Upper lobe of right lung (tissue), 1 donor: ENCODE measurements at regions not wholly inside any gene's neighbourhood (a gene's known extent, or its start where the extent isn't known, plus 50 kb on each side); places are given as distances from the start of the nearest gene placed in this dataset.

Source experiments
- ATAC-seq: fragments of 200-7000 bp; cut with Tn5 transposase; one replicate; pipeline ENCODE4 v1.9.1; 2020; ENCODE audit warnings: mild to moderate bottlenecking, moderate library complexity
- DNase-seq: peaks from one replicate; pipeline ENCODE4 v3.0.0-alpha.2; 2020
- H3K27ac ChIP-seq: fragments of 200-600 bp; one replicate; pipeline ENCODE4 v1.8.0; 2022
- H3K27me3 ChIP-seq: fragments of 200-600 bp; one replicate; pipeline ENCODE4 v1.8.0; 2022; ENCODE audit warnings: mild to moderate bottlenecking
- H3K36me3 ChIP-seq: fragments of 200-600 bp; one replicate; pipeline ENCODE4 v1.8.0; 2022
- H3K4me1 ChIP-seq: fragments of 200-600 bp; one replicate; pipeline ENCODE4 v1.8.0; 2022
- H3K4me3 ChIP-seq: fragments of 200-600 bp; one replicate; pipeline ENCODE4 v1.8.0; 2022; ENCODE audit warnings: mild to moderate bottlenecking
- H3K9me3 ChIP-seq: fragments of 200-600 bp; one replicate; pipeline ENCODE4 v1.8.0; 2022
- intact Hi-C: fragments of 100-400 bp; cut with DNase I; formaldehyde crosslinking; loops from one replicate; pipeline ENCODE4 v1.11.0; 2022
- TF ChIP-seq, protein P1 (sequence below): fragments of 200-600 bp; IDR thresholded peaks from one replicate; pipeline ENCODE4 v1.8.0; 2022; ENCODE audit warnings: antibody characterized with exemption
- donor health status: DM: no; HTN: yes; CAD: no; lungs with severe emphysema.

DNA sequence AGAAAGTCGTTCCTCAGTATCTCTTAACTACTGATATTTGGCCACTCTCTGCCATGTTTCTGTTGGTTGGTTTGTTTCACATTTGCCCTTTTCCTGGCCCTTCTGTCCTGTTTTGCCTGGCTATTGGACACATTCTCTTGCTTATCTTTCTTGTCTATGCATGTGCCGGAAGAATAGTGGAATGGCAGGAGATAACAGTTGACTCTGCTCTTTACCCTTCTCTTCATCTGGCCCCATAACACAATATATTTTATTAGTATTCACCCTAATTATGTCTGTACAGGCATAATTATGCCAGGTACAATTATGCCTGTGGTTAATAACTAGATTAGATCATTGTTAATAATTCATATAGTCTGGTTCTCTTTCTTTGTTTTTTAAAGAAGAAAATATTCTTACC lies 243.5 kb upstream of the LMO3 start:
- TF ChIP-seq, protein P1, sequence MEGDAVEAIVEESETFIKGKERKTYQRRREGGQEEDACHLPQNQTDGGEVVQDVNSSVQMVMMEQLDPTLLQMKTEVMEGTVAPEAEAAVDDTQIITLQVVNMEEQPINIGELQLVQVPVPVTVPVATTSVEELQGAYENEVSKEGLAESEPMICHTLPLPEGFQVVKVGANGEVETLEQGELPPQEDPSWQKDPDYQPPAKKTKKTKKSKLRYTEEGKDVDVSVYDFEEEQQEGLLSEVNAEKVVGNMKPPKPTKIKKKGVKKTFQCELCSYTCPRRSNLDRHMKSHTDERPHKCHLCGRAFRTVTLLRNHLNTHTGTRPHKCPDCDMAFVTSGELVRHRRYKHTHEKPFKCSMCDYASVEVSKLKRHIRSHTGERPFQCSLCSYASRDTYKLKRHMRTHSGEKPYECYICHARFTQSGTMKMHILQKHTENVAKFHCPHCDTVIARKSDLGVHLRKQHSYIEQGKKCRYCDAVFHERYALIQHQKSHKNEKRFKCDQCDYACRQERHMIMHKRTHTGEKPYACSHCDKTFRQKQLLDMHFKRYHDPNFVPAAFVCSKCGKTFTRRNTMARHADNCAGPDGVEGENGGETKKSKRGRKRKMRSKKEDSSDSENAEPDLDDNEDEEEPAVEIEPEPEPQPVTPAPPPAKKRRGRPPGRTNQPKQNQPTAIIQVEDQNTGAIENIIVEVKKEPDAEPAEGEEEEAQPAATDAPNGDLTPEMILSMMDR: no peak
- H3K27ac ChIP-seq: no peak overlapping the region

DNA sequence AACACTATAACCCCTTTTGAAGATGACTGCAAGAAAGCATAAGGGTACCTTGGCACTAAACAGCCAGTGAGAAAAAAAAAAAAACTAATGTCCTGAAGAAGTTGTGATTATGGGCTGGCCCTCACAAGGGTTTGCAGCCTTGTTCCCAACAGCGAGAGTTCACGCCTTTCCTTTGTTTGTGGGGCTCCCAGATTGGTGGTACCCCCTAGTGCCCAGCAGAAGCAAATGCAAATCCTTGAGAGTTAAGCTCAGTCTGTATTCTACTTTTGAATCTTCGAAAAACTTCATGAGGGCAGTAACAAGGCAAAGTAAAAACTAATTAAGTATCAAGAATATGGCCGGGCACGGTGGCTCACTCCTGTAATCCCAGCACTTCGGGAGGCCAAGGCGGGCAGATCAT lies 238.9 kb upstream of the LMO3 start:
- ATAC-seq: no peak
- H3K27me3 ChIP-seq: no peaks in the 10 kb centered on the region
- no peaks in the 10 kb centered on the region for H3K9me3 ChIP-seq
- no peak overlapping the region for H3K4me3 ChIP-seq
- no peaks in the 10 kb centered on the region for H3K36me3 ChIP-seq
- no peak overlapping the region for H3K27ac ChIP-seq
- intact Hi-C loops: no loop called here
- H3K4me1 ChIP-seq: no peaks in the 10 kb centered on the region
- no peak for DNase-seq
- TF ChIP-seq, protein P1: no peak

More for the DNA sequence above, 243.5 kb upstream of the LMO3 start:
- no peak overlapping the region for H3K4me3 ChIP-seq
- DNase-seq (no peak), ATAC-seq (no peak)
- no peaks in the 10 kb centered on the region for H3K36me3 ChIP-seq
- intact Hi-C loops: no loop called here
- H3K4me1 ChIP-seq: no peaks in the 10 kb centered on the region
- no peaks in the 10 kb centered on the region for H3K27me3 ChIP-seq
- H3K9me3 ChIP-seq: no peaks in the 10 kb centered on the region

DNA sequence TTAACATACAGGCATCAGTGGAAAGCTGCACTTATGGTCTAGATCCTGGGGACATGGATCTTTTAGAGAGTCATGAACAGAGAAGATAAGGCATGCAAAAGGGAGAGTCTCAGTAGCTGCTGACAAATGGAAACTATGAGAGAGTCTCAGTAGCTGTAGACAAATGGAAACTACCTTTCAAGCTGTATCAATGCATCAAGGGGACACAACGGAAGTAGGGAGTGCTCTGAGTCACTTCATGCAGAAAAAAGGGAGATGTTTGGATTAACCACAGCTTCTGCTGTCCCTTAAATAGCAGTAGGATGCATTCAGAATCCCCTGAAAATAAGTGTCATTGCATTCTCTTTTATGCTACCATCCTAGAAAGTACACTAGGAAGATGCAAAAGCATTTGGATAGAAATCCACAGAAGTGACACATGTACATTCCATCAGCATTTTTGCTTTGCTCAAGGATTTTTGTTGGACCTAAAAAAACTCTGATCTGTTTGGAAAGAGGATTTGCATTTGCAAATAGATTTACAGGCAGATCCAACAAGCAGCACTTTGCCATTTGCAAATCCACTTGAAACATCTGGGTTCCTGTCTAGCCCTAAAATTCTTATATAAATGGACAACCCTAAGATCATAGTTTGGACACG lies 227.5 kb upstream of the LMO3 start:
- no peak overlapping the region for H3K27ac ChIP-seq
- H3K27me3 ChIP-seq: no peaks in the 10 kb centered on the region
- H3K4me1 ChIP-seq: no peaks in the 10 kb centered on the region
- no peaks in the 10 kb centered on the region for H3K9me3 ChIP-seq
- no peaks in the 10 kb centered on the region for H3K36me3 ChIP-seq
- no peak overlapping the region for H3K4me3 ChIP-seq
- ATAC-seq: no peak
- TF ChIP-seq, protein P1: no peak
- intact Hi-C loops: no loop called here
- no peak for DNase-seq

DNA sequence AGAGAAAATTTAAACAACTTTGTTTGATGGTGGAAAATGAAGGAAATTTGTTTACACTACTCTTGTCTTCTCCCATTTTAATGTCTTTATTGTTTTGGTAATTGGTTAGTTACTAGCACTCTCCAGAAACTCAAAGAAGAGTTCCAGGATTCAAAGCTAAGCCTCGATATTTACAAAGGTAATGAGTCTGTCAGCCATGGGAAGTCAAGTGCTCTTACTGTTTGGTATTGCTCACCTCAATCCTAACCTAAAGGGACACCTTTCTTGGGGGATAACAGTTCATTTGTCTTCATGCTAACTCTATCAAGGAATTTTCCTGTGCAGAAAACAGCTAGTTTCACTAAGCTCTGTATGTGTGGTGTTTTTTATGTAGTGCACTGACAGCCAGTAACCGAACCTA lies 222.9 kb upstream of the LMO3 start:
- DNase-seq (no peak), ATAC-seq (no peak)
- H3K36me3 ChIP-seq: no peaks in the 10 kb centered on the region
- TF ChIP-seq, protein P1: no peak
- no peaks in the 10 kb centered on the region for H3K4me1 ChIP-seq
- H3K4me3 ChIP-seq: no peak overlapping the region
- no peak overlapping the region for H3K27ac ChIP-seq
- intact Hi-C loops: no loop called here
- no peaks in the 10 kb centered on the region for H3K27me3 ChIP-seq
- H3K9me3 ChIP-seq: no peaks in the 10 kb centered on the region

DNA sequence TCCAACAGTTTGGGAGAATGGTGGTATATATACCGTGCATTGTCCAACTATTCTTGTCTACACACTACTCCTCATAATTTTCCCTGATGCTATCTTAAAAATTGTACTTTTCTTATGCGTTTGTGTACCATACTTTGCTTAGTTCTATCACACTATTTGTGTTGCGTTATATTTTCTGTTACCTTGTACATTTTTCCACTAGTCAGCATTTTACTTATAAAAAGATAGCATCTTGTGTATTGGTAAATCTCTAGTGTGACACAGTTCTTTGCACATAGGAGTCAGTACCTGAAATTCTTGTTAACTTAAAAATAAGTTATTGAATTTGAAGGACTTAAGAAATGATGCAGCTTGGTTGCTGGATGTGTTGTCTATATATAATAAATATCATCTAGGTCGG lies 201.8 kb upstream of the LMO3 start:
- no peak for ATAC-seq
- no peaks in the 10 kb centered on the region for H3K4me1 ChIP-seq

More for the DNA sequence above, 201.8 kb upstream of the LMO3 start:
- intact Hi-C loops: no loop called here
- H3K27ac ChIP-seq: no peak overlapping the region
- H3K9me3 ChIP-seq: no peaks in the 10 kb centered on the region
- TF ChIP-seq, protein P1: no peak
- no peaks in the 10 kb centered on the region for H3K27me3 ChIP-seq
- H3K4me3 ChIP-seq: no peak overlapping the region
- H3K36me3 ChIP-seq: no peaks in the 10 kb centered on the region
- no peak for DNase-seq
